Mesendoderm (in vitro differentiated cells): ENCODE measurements at regions not wholly inside any gene's neighbourhood (a gene's known extent, or its start where the extent isn't known, plus 50 kb on each side); places are given as distances from the start of the nearest gene placed in this dataset.

ENCODE experiments used
- DNase-seq: peaks from one replicate; pipeline ENCODE4 v3.0.0; 2013
- H2AK5ac ChIP-seq: 2 replicates; pipeline ENCODE4 v1.6.1; 2013; ENCODE audit warnings: low read length, inconsistent platforms
- H2BK120ac ChIP-seq: 2 replicates; pipeline ENCODE4 v1.6.1; 2013; ENCODE audit warnings: low read depth, mild to moderate bottlenecking, low read length, moderate library complexity, mixed read lengths
- H2BK15ac ChIP-seq: replicated peaks from 2 replicates; pipeline ENCODE4 v1.6.1; 2013; ENCODE audit warnings: low read depth, mild to moderate bottlenecking, moderate library complexity
- H2BK5ac ChIP-seq: 2 replicates; pipeline ENCODE4 v1.6.1; 2013; ENCODE audit warnings: low read length, inconsistent platforms
- H3K18ac ChIP-seq: 2 replicates; pipeline ENCODE4 v1.6.1; 2013; ENCODE audit warnings: mild to moderate bottlenecking, low read length, mixed read lengths
- H3K23ac ChIP-seq: one replicate; pipeline ENCODE4 v1.6.1; 2013; ENCODE audit warnings: low read length
- H3K27ac ChIP-seq: 2 replicates; pipeline ENCODE4 v1.5.1; 2013; ENCODE audit warnings: low read depth, mild to moderate bottlenecking, inconsistent platforms, low read length, moderate library complexity
- H3K27me3 ChIP-seq: 2 replicates; pipeline ENCODE4 v1.6.1; 2013; ENCODE audit warnings: low read length, control low read depth, mild to moderate bottlenecking, inconsistent platforms; ENCODE audit not compliant: insufficient read depth, poor library complexity
- H3K36me3 ChIP-seq: 2 replicates; pipeline ENCODE4 v1.6.1; 2013; ENCODE audit warnings: low read length, inconsistent platforms; ENCODE audit not compliant: control insufficient read depth, insufficient read depth
- H3K4ac ChIP-seq: one replicate; pipeline ENCODE4 v1.6.1; 2013; ENCODE audit warnings: low read depth, mild to moderate bottlenecking, low read length, moderate library complexity
- H3K4me1 ChIP-seq: 2 replicates; pipeline ENCODE4 v1.6.1; 2013; ENCODE audit warnings: low read depth, low read length, inconsistent platforms; ENCODE audit not compliant: control insufficient read depth
- H3K4me2 ChIP-seq: 2 replicates; pipeline ENCODE4 v1.6.1; 2013; ENCODE audit warnings: low read length
- H3K4me3 ChIP-seq: 2 replicates; pipeline ENCODE4 v1.5.1; 2013; ENCODE audit warnings: mild to moderate bottlenecking, low read length
- H3K56ac ChIP-seq: one replicate; pipeline ENCODE4 v1.6.1; 2013; ENCODE audit warnings: low read length
- H3K79me1 ChIP-seq: 2 replicates; pipeline ENCODE4 v1.6.1; 2013; ENCODE audit warnings: low read length, inconsistent platforms
- H3K79me2 ChIP-seq: 2 replicates; pipeline ENCODE4 v1.6.1; 2013; ENCODE audit warnings: mild to moderate bottlenecking, low read length; ENCODE audit not compliant: control insufficient read depth, insufficient read depth
- H3K9ac ChIP-seq: 2 replicates; pipeline ENCODE4 v1.6.1; 2013; ENCODE audit warnings: low read length, inconsistent platforms
- H4K5ac ChIP-seq: one replicate; pipeline ENCODE4 v1.6.1; 2013; ENCODE audit warnings: low read length
- H4K8ac ChIP-seq: one replicate; pipeline ENCODE4 v1.6.1; 2013; ENCODE audit warnings: low read depth, mild to moderate bottlenecking, control low read depth, low read length, moderate library complexity
- WGBS: extraction: QIAGEN DNeasy Blood & Tissue Kit; methylation state at CpG from one replicate; pipeline ENCODE4 v1.1.7; 2013; ENCODE audit warnings: low lambda C conversion rate, missing lambda C conversion rate; ENCODE audit not compliant: insufficient coverage; ENCODE audit errors: extremely low coverage; 5-methylcytosine and 5-hydroxymethylcytosine counted together

DNA sequence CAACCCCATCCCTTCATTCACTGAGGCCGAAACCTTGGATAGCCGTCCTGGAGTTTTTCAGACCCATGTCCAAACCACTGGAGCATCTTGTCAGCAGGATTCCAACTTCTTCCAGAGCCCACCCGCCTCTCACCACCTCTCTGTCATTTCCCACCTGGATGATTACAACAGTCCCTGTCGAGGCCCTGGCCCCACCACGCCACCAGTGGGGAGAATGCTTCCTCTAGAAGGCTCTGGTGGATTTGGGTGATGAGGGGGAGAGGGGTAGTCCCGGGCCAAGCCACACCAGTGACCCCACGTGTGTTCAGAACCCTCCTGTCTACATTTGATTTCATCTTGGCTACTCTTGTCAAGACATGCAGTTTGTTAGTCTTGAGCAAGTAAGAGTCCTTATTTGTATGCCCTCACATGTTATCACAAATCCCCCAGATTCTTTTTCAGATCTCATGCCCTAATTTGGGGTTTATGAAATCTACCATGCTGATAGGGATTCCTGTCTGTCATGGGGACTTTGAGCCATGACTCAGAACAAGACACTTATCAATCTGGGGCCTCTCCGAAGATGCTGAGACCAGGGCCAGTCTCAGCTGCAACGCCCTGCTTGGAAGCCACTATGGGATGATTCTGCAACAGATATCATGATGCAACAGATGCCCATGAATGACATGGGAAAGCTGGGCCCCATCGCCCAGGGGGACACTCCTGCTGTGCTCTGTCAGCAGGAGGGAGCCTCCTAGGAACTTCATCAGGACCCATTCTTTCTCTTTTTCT lies 186.1 kb downstream of the ZFP36L2 start:
- Histone ChIP-seq H2BK5ac (no peak overlapping the region), H4K8ac (no peak overlapping the region), H3K27ac (no peak overlapping the region), H3K18ac (peak overlapping the region; percentile 62), H3K56ac (peak overlapping the region; percentile 6), H3K79me1 (no peaks in the 10 kb centered on the region), H3K4me3 (no peak overlapping the region), H3K79me2 (no peaks in the 10 kb centered on the region), H3K36me3 (no peaks in the 10 kb centered on the region), H4K5ac (no peak overlapping the region), H3K4me1 (peaks cover 7% of the 10 kb centered on the region), H2BK120ac (no peak overlapping the region), H3K4me2 (no peak overlapping the region), H2AK5ac (no peak overlapping the region), H3K23ac (no peak overlapping the region), H3K9ac (no peak overlapping the region), H3K27me3 (no peaks in the 10 kb centered on the region), H2BK15ac (no peak overlapping the region), H3K4ac (no peak overlapping the region)
- WGBS = no CpG with 5 or more reads among the region's 10 CpGs
- no peak for DNase-seq

DNA sequence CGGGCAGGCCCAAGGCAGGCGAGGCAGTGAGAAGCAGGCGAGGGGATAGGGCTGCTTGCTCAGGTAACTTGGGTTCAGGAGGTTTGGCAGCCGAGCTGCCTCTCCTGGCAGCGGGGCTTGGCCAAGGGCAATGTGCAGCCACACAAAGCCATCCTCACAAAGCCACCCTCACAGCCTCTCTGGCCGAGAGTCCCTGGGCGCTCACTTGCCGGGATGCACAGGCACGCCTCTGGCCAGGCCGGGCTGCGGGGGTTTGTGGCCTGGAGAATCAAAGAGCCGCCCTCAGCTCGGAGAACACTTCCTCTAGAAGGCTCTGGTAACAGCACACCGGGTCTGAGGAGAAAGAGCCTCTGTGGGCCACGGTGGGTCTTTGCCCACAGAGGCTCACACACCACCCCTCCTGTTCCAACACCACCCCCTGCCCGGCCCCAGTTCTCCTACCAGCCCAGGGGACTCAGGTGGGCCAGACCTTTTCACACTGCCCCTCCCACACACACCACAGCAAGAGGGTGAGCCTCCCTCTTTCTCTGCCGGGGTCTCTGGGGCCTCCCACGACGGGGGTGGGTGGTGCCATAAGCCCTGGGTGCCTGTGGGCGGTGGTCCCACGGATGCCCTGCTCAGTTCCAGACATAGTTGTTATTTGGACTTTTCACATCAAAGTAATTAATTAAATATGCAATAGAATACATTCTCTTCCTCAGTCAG lies 186.9 kb downstream of the ZFP36L2 start:
- Histone ChIP-seq H2BK120ac (no peak overlapping the region), H3K23ac (no peak overlapping the region), H3K36me3 (no peaks in the 10 kb centered on the region), H3K27ac (no peak overlapping the region), H3K79me2 (no peaks in the 10 kb centered on the region), H2AK5ac (no peak overlapping the region), H3K4me3 (no peak overlapping the region), H2BK15ac (no peak overlapping the region), H3K4me1 (peaks cover 7% of the 10 kb centered on the region), H4K5ac (no peak overlapping the region), H3K79me1 (no peaks in the 10 kb centered on the region), H3K18ac (peak overlapping the region; percentile 1), H3K4ac (no peak overlapping the region), H3K9ac (no peak overlapping the region), H3K4me2 (no peak overlapping the region), H4K8ac (no peak overlapping the region), H3K56ac (peak overlapping the region; percentile 57), H3K27me3 (no peaks in the 10 kb centered on the region), H2BK5ac (no peak overlapping the region)
- WGBS = no CpG with 5 or more reads among the region's 21 CpGs
- no peak for DNase-seq

DNA sequence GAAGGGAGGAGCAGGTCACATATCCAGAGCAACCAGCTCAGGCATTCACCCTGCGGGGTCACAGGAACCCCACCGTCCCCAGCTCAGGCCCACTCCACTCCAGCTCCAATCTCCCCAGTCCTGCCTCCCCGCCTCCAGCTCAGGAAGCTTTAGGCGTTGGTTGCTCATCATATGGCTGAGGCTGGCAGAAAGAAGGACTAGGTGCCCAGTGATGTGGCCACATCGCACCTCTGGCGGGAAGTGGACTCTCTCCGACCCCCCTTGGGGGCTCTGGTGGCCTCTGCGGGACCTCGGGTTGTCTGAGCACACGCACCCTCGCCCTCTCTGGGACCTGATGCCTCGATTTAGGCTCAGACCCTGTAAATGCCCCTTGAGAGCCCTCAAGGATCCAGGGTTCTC lies 187.7 kb downstream of the ZFP36L2 start:
- Histone ChIP-seq H4K8ac (no peak overlapping the region), H2BK120ac (no peak overlapping the region), H2BK15ac (no peak overlapping the region), H3K4me1 (peaks cover 7% of the 10 kb centered on the region), H3K27me3 (no peaks in the 10 kb centered on the region), H2AK5ac (no peak overlapping the region), H3K4me2 (no peak overlapping the region), H3K18ac (no peak overlapping the region), H3K27ac (no peak overlapping the region), H3K4me3 (no peak overlapping the region), H3K36me3 (no peaks in the 10 kb centered on the region), H3K4ac (no peak overlapping the region), H3K56ac (no peak overlapping the region), H4K5ac (no peak overlapping the region), H3K9ac (no peak overlapping the region), H2BK5ac (no peak overlapping the region), H3K79me2 (no peaks in the 10 kb centered on the region), H3K79me1 (no peaks in the 10 kb centered on the region), H3K23ac (no peak overlapping the region)
- no CpG with 5 or more reads among the region's 12 CpGs for WGBS
- DNase-seq = no peak

DNA sequence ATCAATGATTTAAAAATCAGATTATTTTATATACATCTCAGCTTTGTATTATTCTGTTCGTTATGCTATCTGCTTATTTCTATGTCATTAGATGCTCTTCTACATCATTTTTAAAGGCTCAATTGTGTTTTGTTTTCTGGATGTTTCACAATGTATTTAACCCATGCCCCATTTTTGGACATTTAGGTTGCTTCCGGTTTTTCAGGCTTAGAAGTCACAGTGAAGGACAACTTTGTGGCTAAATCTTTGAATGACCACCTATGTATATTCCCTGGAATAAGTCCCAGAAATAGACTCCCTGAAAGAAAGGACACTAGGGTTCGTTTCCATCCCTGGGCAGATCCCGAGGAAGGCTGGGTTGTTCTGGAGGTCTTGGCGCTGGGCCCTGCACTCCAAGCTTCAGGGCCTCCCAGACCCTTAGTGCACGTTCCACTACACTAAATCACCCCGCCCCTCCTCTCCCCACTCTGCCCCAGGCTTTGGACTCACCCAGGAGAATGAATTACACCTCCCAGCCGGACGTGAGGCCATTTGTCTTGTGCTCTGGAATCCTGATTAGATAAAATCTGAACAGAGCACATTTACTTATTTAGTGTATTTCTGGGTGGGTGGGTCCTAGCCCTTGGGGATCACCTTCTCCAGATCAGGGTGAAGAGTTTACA lies 188.2 kb downstream of the ZFP36L2 start:
- no peak overlapping the region for H2BK120ac ChIP-seq
- H3K79me1 ChIP-seq = no peaks in the 10 kb centered on the region
- no peak overlapping the region for H2AK5ac ChIP-seq
- no peak overlapping the region for H3K4me2 ChIP-seq
- H3K4ac ChIP-seq = no peak overlapping the region
- peaks cover 7% of the 10 kb centered on the region for H3K4me1 ChIP-seq
- WGBS = no CpG with 5 or more reads among the region's 9 CpGs
- no peak overlapping the region for H3K18ac ChIP-seq
- no peak overlapping the region for H3K27ac ChIP-seq
- H3K27me3 ChIP-seq = no peaks in the 10 kb centered on the region
- no peaks in the 10 kb centered on the region for H3K79me2 ChIP-seq
- no peak overlapping the region for H3K4me3 ChIP-seq
- no peak overlapping the region for H3K9ac ChIP-seq
- no peak overlapping the region for H4K5ac ChIP-seq
- H2BK5ac ChIP-seq = no peak overlapping the region
- no peak overlapping the region for H4K8ac ChIP-seq
- no peak overlapping the region for H3K56ac ChIP-seq
- H3K23ac ChIP-seq = no peak overlapping the region
- no peak overlapping the region for H2BK15ac ChIP-seq
- H3K36me3 ChIP-seq = no peaks in the 10 kb centered on the region
- DNase-seq = no peak

DNA sequence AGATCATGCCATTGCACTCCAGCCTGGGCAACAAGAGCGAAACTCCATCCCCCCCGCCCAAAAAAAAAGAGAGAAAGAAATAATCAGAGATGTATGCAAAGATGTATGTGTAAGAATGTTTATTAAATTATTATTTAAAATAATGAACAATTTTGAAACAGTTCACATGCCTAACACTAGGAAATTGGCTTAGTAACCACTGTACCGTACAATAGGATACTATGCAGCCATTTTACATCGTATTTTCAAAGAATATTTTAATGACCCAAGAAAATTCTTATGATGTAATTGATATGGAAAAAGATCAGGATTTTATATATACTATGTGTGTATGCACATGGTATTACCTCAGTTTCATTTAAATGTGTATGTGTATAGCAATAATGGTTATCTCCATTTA lies 190.5 kb downstream of the ZFP36L2 start:
- no peaks in the 10 kb centered on the region for H3K79me2 ChIP-seq

More for the DNA sequence above, 190.5 kb downstream of the ZFP36L2 start:
- Histone ChIP-seq H3K27me3 (no peaks in the 10 kb centered on the region), H3K9ac (no peak overlapping the region), H3K23ac (no peak overlapping the region), H4K5ac (no peak overlapping the region), H2AK5ac (no peak overlapping the region), H2BK120ac (no peak overlapping the region), H3K79me1 (no peaks in the 10 kb centered on the region), H3K56ac (no peak overlapping the region), H3K36me3 (no peaks in the 10 kb centered on the region), H2BK15ac (no peak overlapping the region), H3K4me2 (no peak overlapping the region), H4K8ac (no peak overlapping the region), H3K4me3 (no peak overlapping the region), H3K18ac (no peak overlapping the region), H3K4me1 (no peaks in the 10 kb centered on the region), H2BK5ac (no peak overlapping the region), H3K4ac (no peak overlapping the region), H3K27ac (no peak overlapping the region)
- no peak for DNase-seq
- no CpG with 5 or more reads among the region's 4 CpGs for WGBS
